Subcutaneous abdominal adipose tissue (tissue), 5 donors: ENCODE measurements at regions not wholly inside any gene's neighbourhood (a gene's known extent, or its start where the extent isn't known, plus 50 kb on each side); places are given as distances from the start of the nearest gene placed in this dataset.

Experiments used
- H3K27ac ChIP-seq: one replicate; pipeline ENCODE4 v1.7.0; 2013; ENCODE audit warnings: low read depth, mild to moderate bottlenecking, inconsistent platforms, low read length, moderate library complexity
- H3K27me3 ChIP-seq, 5 donors: one replicate each; pipeline ENCODE4 v1.7.0; 2013; ENCODE audit warnings: low read length in 5 of 5, inconsistent platforms in 1 of 5; ENCODE audit not compliant: control insufficient read depth in 5 of 5, insufficient read depth in 4 of 5
- H3K36me3 ChIP-seq, 5 donors: one replicate each; pipeline ENCODE4 v1.7.0; 2013; ENCODE audit warnings: low read length in 5 of 5; ENCODE audit not compliant: control insufficient read depth in 5 of 5, insufficient read depth in 5 of 5
- H3K4me1 ChIP-seq, 5 donors: one replicate each; pipeline ENCODE4 v1.7.0; 2013; ENCODE audit warnings: low read length in 5 of 5, mild to moderate bottlenecking in 3 of 5, moderate library complexity in 1 of 5; ENCODE audit not compliant: control insufficient read depth in 5 of 5, insufficient read depth in 5 of 5
- H3K4me3 ChIP-seq, 5 donors: one replicate each; pipeline ENCODE4 v1.7.0; 2013; ENCODE audit warnings: low read length in 5 of 5, low read depth in 1 of 5
- H3K9ac ChIP-seq, 5 donors: one replicate each; pipeline ENCODE4 v1.7.0; 2013; ENCODE audit warnings: low read length in 5 of 5, mild to moderate bottlenecking in 4 of 5, moderate library complexity in 3 of 5
- H3K9me3 ChIP-seq, 5 donors: one replicate each; pipeline ENCODE4 v1.7.0; 2013; ENCODE audit warnings: low read length in 5 of 5; ENCODE audit not compliant: control insufficient read depth in 5 of 5
- donor health status: healthy.
- donor health status: healthy.
- donor health status: healthy.
- donor health status: healthy.
- donor health status: healthy.

- H3K4me1 ChIP-seq = no peaks in the 10 kb centered on the region
- H3K36me3 ChIP-seq = no peaks in the 10 kb centered on the region
- no peak overlapping the region for H3K4me3 ChIP-seq
- no peak overlapping the region for H3K27ac ChIP-seq
- H3K27me3 ChIP-seq = no peaks in the 10 kb centered on the region
- H3K9ac ChIP-seq = no peak overlapping the region
- H3K9me3 ChIP-seq = peaks cover 0 to 13% (median 10%) of the 10 kb centered on the region in 5 donors
These were observed 366.0 kb upstream of the LRRC7 start for GRCh38 chr1:69201716-69202115.

- Histone ChIP-seq H3K27me3 (no peaks in the 10 kb centered on the region), H3K4me1 (no peaks in the 10 kb centered on the region), H3K9ac (no peak overlapping the region), H3K27ac (no peak overlapping the region), H3K36me3 (no peaks in the 10 kb centered on the region), H3K9me3 (peaks cover 0 to 13% (median 10%) of the 10 kb centered on the region in 5 donors), H3K4me3 (no peak overlapping the region)
These were observed 364.6 kb upstream of the LRRC7 start for GRCh38 chr1:69203166-69203565.

- H3K4me3 ChIP-seq = no peak overlapping the region
- H3K9ac ChIP-seq = no peak overlapping the region
- peaks cover 0 to 5% (median 0%) of the 10 kb centered on the region in 5 donors for H3K4me1 ChIP-seq
- H3K27me3 ChIP-seq = no peaks in the 10 kb centered on the region
- H3K27ac ChIP-seq = no peak overlapping the region
- H3K9me3 ChIP-seq = no peaks in the 10 kb centered on the region
- no peaks in the 10 kb centered on the region for H3K36me3 ChIP-seq
These were observed 354.1 kb upstream of the LRRC7 start for GRCh38 chr1:69213644-69214043.

GRCh38 chr1:69215883-69216282 lies 351.8 kb upstream of the LRRC7 start:
- no peaks in the 10 kb centered on the region for H3K9me3 ChIP-seq
- no peaks in the 10 kb centered on the region for H3K36me3 ChIP-seq
- no peaks in the 10 kb centered on the region for H3K27me3 ChIP-seq
- no peak overlapping the region for H3K27ac ChIP-seq
- no peak overlapping the region for H3K9ac ChIP-seq
- H3K4me1 ChIP-seq = peaks cover 0 to 5% (median 0%) of the 10 kb centered on the region in 5 donors
- no peak overlapping the region for H3K4me3 ChIP-seq

GRCh38 chr1:69220672-69221071 lies 347.1 kb upstream of the LRRC7 start:
- Histone ChIP-seq H3K9ac (no peak overlapping the region), H3K27me3 (no peaks in the 10 kb centered on the region), H3K27ac (no peak overlapping the region), H3K4me1 (no peaks in the 10 kb centered on the region), H3K4me3 (no peak overlapping the region), H3K9me3 (no peaks in the 10 kb centered on the region), H3K36me3 (no peaks in the 10 kb centered on the region)

- Histone ChIP-seq H3K27ac (no peak overlapping the region), H3K36me3 (no peaks in the 10 kb centered on the region), H3K4me3 (no peak overlapping the region), H3K9me3 (no peaks in the 10 kb centered on the region), H3K9ac (no peak overlapping the region), H3K27me3 (no peaks in the 10 kb centered on the region), H3K4me1 (no peaks in the 10 kb centered on the region)
These were observed 346.2 kb upstream of the LRRC7 start for GRCh38 chr1:69221524-69221923.

- no peak overlapping the region for H3K4me3 ChIP-seq
- H3K9me3 ChIP-seq = no peaks in the 10 kb centered on the region
- H3K36me3 ChIP-seq = no peaks in the 10 kb centered on the region
- no peak overlapping the region for H3K9ac ChIP-seq
- H3K4me1 ChIP-seq = peaks cover 0 to 4% (median 0%) of the 10 kb centered on the region in 5 donors
- no peaks in the 10 kb centered on the region for H3K27me3 ChIP-seq
- H3K27ac ChIP-seq = no peak overlapping the region
These were observed 344.6 kb upstream of the LRRC7 start for GRCh38 chr1:69223156-69223555.

GRCh38 chr1:69228501-69228900 lies 339.2 kb upstream of the LRRC7 start:
- H3K36me3 ChIP-seq = no peaks in the 10 kb centered on the region
- H3K9me3 ChIP-seq = no peaks in the 10 kb centered on the region
- no peak overlapping the region for H3K4me3 ChIP-seq
- H3K4me1 ChIP-seq = peaks cover 0 to 34% (median 9%) of the 10 kb centered on the region in 5 donors
- H3K27ac ChIP-seq = peak overlapping the region; percentile 13
- H3K9ac ChIP-seq = no peak overlapping the region
- no peaks in the 10 kb centered on the region for H3K27me3 ChIP-seq

- no peaks in the 10 kb centered on the region for H3K27me3 ChIP-seq
- H3K4me3 ChIP-seq = no peak overlapping the region
- no peak overlapping the region for H3K27ac ChIP-seq
- H3K4me1 ChIP-seq = peaks cover 0 to 34% (median 9%) of the 10 kb centered on the region in 5 donors
- H3K36me3 ChIP-seq = no peaks in the 10 kb centered on the region
- no peaks in the 10 kb centered on the region for H3K9me3 ChIP-seq
- H3K9ac ChIP-seq = no peak overlapping the region
These were observed 337.5 kb upstream of the LRRC7 start for GRCh38 chr1:69230208-69230607.

GRCh38 chr1:69233463-69233862 lies 334.3 kb upstream of the LRRC7 start:
- peaks cover 0 to 28% (median 7%) of the 10 kb centered on the region in 5 donors for H3K4me1 ChIP-seq
- H3K36me3 ChIP-seq = no peaks in the 10 kb centered on the region
- H3K9me3 ChIP-seq = no peaks in the 10 kb centered on the region
- H3K4me3 ChIP-seq = no peak overlapping the region
- no peak overlapping the region for H3K9ac ChIP-seq
- no peak overlapping the region for H3K27ac ChIP-seq
- no peaks in the 10 kb centered on the region for H3K27me3 ChIP-seq

- Histone ChIP-seq H3K27me3 (no peaks in the 10 kb centered on the region), H3K27ac (no peak overlapping the region), H3K4me1 (peaks cover 0 to 17% (median 6%) of the 10 kb centered on the region in 5 donors), H3K9me3 (no peaks in the 10 kb centered on the region), H3K4me3 (no peak overlapping the region), H3K9ac (no peak overlapping the region), H3K36me3 (no peaks in the 10 kb centered on the region)
These were observed 323.5 kb upstream of the LRRC7 start for GRCh38 chr1:69244211-69244610.
